HL-60 (cell line): ENCODE measurements at regions not wholly inside any gene's neighbourhood (a gene's known extent, or its start where the extent isn't known, plus 50 kb on each side); places are given as distances from the start of the nearest gene placed in this dataset.

Experiments
- DNase-seq, 2 experiments: peaks; one replicate each; pipeline ENCODE4 v3.0.0-alpha.2; 2010 to 2020; ENCODE audit warnings: low read depth in 1 of 2, low spot score in 1 of 2
- H3K27ac ChIP-seq: fragments of 250-450 bp; sonication (Bioruptor Pico); replicated peaks from 2 replicates; pipeline ENCODE4 v1.5.1; 2020; ENCODE audit warnings: mild to moderate bottlenecking, moderate library complexity
- H3K27me3 ChIP-seq: fragments of 250-450 bp; sonication (Bioruptor Pico); 2 replicates; pipeline ENCODE4 v1.5.1; 2021; ENCODE audit warnings: mild to moderate bottlenecking, moderate library complexity; ENCODE audit not compliant: insufficient read depth, poor library complexity, severe bottlenecking
- H3K4me3 ChIP-seq: replicated peaks from 2 replicates; pipeline ENCODE4 v1.5.1; 2011; ENCODE audit warnings: mild to moderate bottlenecking, control low read depth, low read length; ENCODE audit not compliant: insufficient read depth
- CTCF ChIP-seq: IDR thresholded peaks from one replicate; pipeline ENCODE4 v1.5.1; 2011; ENCODE audit warnings: low read length, control low read depth, inconsistent platforms; ENCODE audit not compliant: insufficient read depth
- GABPA ChIP-seq: IDR thresholded peaks from 2 replicates; pipeline ENCODE4 v1.6.1; 2012; ENCODE audit warnings: low read depth
- POLR2AphosphoS5 ChIP-seq: IDR thresholded peaks from 2 replicates; pipeline ENCODE4 v1.6.1; 2012; ENCODE audit warnings: low read depth
- REST ChIP-seq: IDR thresholded peaks from 2 replicates; pipeline ENCODE4 v1.6.1; 2012; ENCODE audit warnings: low read depth; ENCODE audit not compliant: insufficient replicate concordance
- SPI1 ChIP-seq: IDR thresholded peaks from 2 replicates; pipeline ENCODE4 v1.6.1; 2012; ENCODE audit warnings: low read depth, mild to moderate bottlenecking, borderline replicate concordance

GRCh38 chr3:135809021-135809634 is 156.4 kb upstream of the PPP2R3A start:
- Histone ChIP-seq H3K27ac (no peak overlapping the region), H3K4me3 (no peak overlapping the region), H3K27me3 (peaks cover 2% of the 10 kb centered on the region)
- no peak for TF ChIP-seq GABPA
- TF ChIP-seq POLR2AphosphoS5 = no peak
- TF ChIP-seq SPI1 = no peak
- no peak for TF ChIP-seq REST
- no peak for TF ChIP-seq CTCF
- no peak for DNase-seq

- Histone ChIP-seq H3K4me3 (no peak overlapping the region), H3K27me3 (peaks cover 2% of the 10 kb centered on the region), H3K27ac (no peak overlapping the region)
- no peak for TF ChIP-seq SPI1
- TF ChIP-seq CTCF = no peak
- no peak for DNase-seq
These were observed 153.9 kb upstream of the PPP2R3A start for GRCh38 chr3:135811651-135812050.

- Histone ChIP-seq H3K4me3 (no peak overlapping the region), H3K27me3 (peaks cover 2% of the 10 kb centered on the region), H3K27ac (no peak overlapping the region)
- no peak for TF ChIP-seq REST
- TF ChIP-seq CTCF = no peak
- no peak for TF ChIP-seq POLR2AphosphoS5
- TF ChIP-seq SPI1 = no peak
- TF ChIP-seq GABPA = no peak
- DNase-seq = no peak
These were observed 153.5 kb upstream of the PPP2R3A start for GRCh38 chr3:135812057-135812456.

GRCh38 chr3:135834465-135834864 is 131.1 kb upstream of the PPP2R3A start:
- DNase-seq = no peak
- Histone ChIP-seq H3K27me3 (no peaks in the 10 kb centered on the region), H3K27ac (no peak overlapping the region), H3K4me3 (no peak overlapping the region)
- TF ChIP-seq GABPA = no peak
- TF ChIP-seq CTCF = no peak
- no peak for TF ChIP-seq REST
- TF ChIP-seq POLR2AphosphoS5 = no peak
